NCI-H1092 (cell line): ENCODE measurements at regions not wholly inside any gene's neighbourhood (a gene's known extent, or its start where the extent isn't known, plus 50 kb on each side); places are given as distances from the start of the nearest gene placed in this dataset.
"Not testable (repeated sequence)": the region's sequence is repeated elsewhere in the genome, so short reads cannot be mapped to it uniquely, and the experiment has no call there.

Experiments used
- DNase-seq: peaks from one replicate; lab custom pipeline; 2025; lab: John Stamatoyannopoulos, UW

- not testable (repeated sequence) for DNase-seq
Measured at GRCh38 chr14:106768972-106769700, 1242.8 kb downstream of the TMEM121 start.

DNA sequence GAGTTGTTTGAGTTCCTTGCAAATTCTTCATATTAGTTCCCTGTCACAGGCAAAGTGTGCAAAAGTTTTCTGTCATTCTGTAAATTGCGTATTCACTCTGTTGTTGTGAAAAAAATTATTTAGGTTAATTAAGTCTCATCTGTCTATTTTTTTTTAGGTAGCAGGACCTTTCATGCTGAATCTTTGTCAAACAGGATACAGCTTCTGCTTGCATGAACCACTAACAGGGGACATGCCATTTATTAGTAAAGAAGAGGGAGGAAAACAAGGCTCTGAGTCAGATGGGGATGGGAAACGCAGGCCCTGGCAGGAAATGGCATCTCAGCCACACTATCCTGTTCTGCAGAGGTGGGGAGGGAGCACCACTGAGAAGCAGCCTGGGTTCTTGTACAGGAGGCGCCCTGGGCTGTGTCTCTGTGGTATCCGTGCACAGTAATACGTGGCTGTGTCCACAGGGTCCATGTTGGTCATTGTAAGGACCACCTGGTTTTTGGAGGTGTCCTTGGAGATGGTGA, 1243.8 kb downstream of the TMEM121 start:
- DNase-seq = not testable (repeated sequence)

DNA sequence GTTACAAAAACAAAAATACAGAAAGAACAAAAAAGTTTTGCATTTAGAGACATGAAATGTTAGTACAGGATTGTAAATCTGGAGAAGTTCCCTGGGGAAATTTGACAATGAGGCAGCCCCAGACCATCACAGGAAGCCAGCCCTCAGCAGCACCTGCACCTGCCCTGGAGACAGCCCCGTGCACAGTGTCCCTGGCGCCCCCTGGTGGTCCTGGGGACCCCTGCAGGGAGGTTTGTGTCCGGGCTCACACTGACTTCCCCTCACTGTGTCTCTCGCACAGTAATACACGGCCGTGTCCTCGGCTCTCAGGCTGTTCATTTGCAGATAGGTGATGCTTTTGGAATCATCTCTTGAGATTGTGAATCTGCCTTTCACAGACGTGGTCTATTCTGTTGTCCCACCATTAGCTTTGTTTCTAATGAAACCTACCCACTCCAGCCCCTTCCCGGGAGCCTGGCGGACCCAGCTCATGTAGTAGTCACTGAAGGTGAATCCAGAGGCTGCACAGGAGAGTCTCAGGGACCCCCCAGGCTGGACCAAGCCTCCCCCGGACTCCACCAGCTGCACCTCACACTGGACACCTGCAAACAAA, 1248.6 kb downstream of the TMEM121 start:
- peak; percentile 17 for DNase-seq

GRCh38 chr14:106776395-106776983, 1250.1 kb downstream of the TMEM121 start:
- no peak for DNase-seq

GRCh38 chr14:106778986-106779385, 1252.6 kb downstream of the TMEM121 start:
- DNase-seq = no peak

DNA sequence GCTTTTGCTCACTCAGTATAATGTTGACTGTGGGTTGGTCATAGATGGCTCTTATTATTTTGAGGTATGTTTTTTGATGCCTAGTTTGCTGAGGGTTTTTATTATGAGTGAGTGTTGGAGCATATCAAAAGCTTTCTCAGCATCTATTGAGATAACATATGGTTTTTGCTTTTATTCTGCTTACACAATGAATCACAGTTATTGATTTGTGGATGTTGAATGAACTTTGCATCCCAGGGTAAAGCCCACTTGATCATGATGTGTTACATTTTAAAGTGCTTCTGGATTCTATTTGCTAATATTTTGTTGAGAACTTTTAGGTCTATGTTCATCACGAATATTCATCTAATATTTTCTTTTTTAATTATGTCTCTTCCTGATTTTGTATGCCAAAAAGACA, 1260.3 kb downstream of the TMEM121 start:
- DNase-seq = no peak

GRCh38 chr14:106787626-106788025, 1261.2 kb downstream of the TMEM121 start:
- no peak for DNase-seq

GRCh38 chr14:106788534-106788933, 1262.2 kb downstream of the TMEM121 start:
- no peak for DNase-seq

- no peak for DNase-seq
Measured at GRCh38 chr14:106789318-106789717, 1262.9 kb downstream of the TMEM121 start.

GRCh38 chr14:106790189-106791036, 1264.0 kb downstream of the TMEM121 start:
- DNase-seq = peak; percentile 3

- no peak for DNase-seq
Measured at GRCh38 chr14:106792543-106792942, 1266.2 kb downstream of the TMEM121 start.

- DNase-seq = not testable (repeated sequence)
Measured at GRCh38 chr14:106798166-106798565, 1271.8 kb downstream of the TMEM121 start.

- peak; percentile 3 for DNase-seq
Measured at GRCh38 chr14:106802413-106803364, 1276.3 kb downstream of the TMEM121 start.

DNA sequence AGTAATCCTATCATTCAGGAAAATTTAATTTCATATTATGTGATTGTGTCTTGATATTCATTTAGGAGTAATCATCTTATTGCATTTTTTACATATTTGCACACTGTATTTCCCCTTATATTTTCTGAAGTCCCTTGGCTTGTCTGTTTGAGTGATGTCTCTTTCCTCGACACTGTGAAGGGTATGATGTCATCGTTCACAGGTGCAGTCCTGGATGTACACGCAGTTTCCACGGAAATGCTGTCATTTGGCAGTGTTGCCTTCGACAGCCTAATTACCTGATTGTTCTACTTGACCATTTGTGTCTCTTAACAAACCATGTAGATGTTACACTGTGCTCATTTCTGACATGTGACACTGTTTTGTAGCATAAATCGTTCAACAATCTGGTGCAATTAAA, 1277.0 kb downstream of the TMEM121 start:
- DNase-seq = no peak

DNA sequence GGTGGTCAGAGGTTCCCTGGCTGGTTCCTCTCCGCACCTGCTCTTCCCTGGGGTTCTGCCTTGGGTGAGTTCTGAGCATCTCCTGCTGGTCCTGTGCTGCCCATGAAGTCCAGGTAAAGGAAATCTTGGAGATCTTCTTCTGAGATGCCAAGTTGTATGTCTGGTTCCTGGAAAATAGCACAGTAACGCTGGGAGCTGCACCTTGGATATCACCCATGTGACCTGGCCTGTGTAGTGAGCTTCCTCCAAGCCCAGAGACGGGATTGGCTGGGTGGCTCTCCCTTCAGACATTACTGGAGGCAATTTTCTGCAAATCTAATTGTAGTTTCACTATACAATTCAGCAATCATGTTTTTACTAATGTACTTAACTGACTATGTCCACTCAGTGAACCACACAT, 1281.1 kb downstream of the TMEM121 start:
- no peak for DNase-seq

DNA sequence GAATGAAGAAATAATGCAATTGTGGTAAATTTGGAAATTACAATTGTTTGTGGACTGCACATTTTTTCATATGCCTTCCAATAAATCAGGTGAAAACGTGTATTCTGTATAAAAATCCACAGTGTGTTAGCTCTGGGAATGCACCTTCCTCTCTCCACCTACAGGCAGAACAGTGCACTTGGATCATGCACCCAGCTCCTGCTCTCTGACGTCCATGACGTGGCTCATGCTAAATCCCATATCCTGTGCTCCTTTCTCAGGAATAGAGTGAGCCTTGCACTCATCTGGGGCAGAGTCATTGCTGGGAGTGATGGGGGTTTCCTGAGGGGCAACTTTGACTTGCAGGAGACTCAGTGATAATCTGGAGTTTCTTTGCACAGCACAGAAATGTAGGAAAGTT, 1282.1 kb downstream of the TMEM121 start:
- DNase-seq = no peak

- DNase-seq = no peak
Measured at GRCh38 chr14:106808907-106809306, 1282.5 kb downstream of the TMEM121 start.

GRCh38 chr14:106809615-106810014, 1283.2 kb downstream of the TMEM121 start:
- DNase-seq = no peak

GRCh38 chr14:106810168-106810567, 1283.8 kb downstream of the TMEM121 start:
- DNase-seq = not testable (repeated sequence)

DNA sequence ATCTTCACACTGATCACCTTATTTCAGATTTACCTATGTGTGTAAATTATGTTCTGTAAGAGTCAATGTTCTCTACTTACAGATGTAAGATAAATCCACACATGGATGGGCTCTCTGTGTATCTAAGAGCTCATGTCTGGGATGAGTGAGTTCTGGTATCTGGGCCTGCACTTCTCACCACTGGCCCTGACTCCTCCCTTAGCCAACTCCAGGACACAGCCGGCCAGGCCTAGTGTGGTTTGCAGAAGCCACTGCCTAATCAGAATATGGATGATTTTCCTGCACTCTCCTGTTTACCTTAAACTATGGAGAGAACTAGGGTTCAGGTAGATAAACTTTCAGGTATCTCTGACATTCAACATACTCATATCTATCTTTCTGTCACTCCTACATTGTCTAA, 1284.8 kb downstream of the TMEM121 start:
- no peak for DNase-seq
